ENCODE measurements at regions not wholly inside any gene's neighbourhood (a gene's known extent, or its start where the extent isn't known, plus 50 kb on each side); places are given as distances from the start of the nearest gene placed in this dataset.

DNA sequence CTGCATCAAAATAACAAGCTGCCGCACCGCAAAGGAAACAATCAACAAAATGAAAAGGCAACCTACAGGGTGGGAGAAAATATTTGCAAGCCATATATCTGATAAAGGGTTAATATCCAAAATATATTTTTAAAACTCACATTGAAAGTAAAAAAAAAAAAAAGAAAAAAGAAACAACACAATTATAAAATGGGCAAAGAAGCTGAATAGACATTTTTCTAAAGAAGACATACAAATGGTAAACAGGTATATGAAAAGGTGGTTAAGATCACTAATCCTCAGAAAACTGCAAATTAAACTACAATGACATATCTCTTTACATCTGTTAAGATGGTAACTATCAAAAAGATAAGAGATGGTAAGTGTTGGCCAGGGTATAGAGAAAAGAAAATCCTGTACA is 105.4 kb upstream of the LY86 start:
- no peak for TF ChIP-seq GABPA (IDR thresholded peaks at IDR 0.05; ENCODE audit: low read depth)
- TF ChIP-seq POLR2AphosphoS5 (IDR thresholded peaks at IDR 0.05; ENCODE audit: low read depth), result no peak
- no peak for TF ChIP-seq SPI1 (IDR thresholded peaks at IDR 0.05; ENCODE audit: borderline replicate concordance, low read depth)
- TF ChIP-seq, protein P1, sequence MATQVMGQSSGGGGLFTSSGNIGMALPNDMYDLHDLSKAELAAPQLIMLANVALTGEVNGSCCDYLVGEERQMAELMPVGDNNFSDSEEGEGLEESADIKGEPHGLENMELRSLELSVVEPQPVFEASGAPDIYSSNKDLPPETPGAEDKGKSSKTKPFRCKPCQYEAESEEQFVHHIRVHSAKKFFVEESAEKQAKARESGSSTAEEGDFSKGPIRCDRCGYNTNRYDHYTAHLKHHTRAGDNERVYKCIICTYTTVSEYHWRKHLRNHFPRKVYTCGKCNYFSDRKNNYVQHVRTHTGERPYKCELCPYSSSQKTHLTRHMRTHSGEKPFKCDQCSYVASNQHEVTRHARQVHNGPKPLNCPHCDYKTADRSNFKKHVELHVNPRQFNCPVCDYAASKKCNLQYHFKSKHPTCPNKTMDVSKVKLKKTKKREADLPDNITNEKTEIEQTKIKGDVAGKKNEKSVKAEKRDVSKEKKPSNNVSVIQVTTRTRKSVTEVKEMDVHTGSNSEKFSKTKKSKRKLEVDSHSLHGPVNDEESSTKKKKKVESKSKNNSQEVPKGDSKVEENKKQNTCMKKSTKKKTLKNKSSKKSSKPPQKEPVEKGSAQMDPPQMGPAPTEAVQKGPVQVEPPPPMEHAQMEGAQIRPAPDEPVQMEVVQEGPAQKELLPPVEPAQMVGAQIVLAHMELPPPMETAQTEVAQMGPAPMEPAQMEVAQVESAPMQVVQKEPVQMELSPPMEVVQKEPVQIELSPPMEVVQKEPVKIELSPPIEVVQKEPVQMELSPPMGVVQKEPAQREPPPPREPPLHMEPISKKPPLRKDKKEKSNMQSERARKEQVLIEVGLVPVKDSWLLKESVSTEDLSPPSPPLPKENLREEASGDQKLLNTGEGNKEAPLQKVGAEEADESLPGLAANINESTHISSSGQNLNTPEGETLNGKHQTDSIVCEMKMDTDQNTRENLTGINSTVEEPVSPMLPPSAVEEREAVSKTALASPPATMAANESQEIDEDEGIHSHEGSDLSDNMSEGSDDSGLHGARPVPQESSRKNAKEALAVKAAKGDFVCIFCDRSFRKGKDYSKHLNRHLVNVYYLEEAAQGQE (IDR thresholded peaks at IDR 0.05; ENCODE audit: insufficient replicate concordance, low read depth), result no peak
- TF ChIP-seq, protein P2, sequence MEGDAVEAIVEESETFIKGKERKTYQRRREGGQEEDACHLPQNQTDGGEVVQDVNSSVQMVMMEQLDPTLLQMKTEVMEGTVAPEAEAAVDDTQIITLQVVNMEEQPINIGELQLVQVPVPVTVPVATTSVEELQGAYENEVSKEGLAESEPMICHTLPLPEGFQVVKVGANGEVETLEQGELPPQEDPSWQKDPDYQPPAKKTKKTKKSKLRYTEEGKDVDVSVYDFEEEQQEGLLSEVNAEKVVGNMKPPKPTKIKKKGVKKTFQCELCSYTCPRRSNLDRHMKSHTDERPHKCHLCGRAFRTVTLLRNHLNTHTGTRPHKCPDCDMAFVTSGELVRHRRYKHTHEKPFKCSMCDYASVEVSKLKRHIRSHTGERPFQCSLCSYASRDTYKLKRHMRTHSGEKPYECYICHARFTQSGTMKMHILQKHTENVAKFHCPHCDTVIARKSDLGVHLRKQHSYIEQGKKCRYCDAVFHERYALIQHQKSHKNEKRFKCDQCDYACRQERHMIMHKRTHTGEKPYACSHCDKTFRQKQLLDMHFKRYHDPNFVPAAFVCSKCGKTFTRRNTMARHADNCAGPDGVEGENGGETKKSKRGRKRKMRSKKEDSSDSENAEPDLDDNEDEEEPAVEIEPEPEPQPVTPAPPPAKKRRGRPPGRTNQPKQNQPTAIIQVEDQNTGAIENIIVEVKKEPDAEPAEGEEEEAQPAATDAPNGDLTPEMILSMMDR (IDR thresholded peaks at IDR 0.05; ENCODE audit: insufficient read depth, low read length), result no peak
- no peak overlapping the region for H3K27ac ChIP-seq (replicated peaks)
- no peaks in the 10 kb centered on the region for H3K27me3 ChIP-seq (ENCODE audit: insufficient read depth, poor library complexity, severe bottlenecking)
- DNase-seq (ENCODE audit: low read depth in 1 of 2, low spot score in 1 of 2), result no peak
- H3K4me3 ChIP-seq (replicated peaks; ENCODE audit: insufficient read depth, low read length), result no peak overlapping the region

DNA sequence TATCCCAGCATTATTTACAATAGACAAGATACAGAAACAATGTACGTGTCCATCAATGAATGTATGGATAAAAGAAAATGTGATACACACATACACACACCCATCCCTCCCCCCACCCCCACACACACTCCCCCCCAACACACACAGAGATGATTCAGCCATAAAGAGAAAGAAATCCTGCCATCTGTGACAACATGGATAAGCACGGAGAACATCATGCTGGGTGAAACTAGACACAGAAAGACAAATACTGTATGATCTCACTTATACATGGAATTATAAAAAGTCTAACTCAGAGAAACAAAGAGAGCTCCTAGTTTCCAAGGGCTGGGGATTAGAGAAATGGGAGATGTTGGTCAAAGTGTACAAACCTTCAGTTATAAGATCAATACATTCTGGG is 104.8 kb upstream of the LY86 start:
- H3K27ac ChIP-seq (replicated peaks), result no peak overlapping the region
- DNase-seq (ENCODE audit: low read depth in 1 of 2, low spot score in 1 of 2), result no peak
- no peaks in the 10 kb centered on the region for H3K27me3 ChIP-seq (ENCODE audit: insufficient read depth, poor library complexity, severe bottlenecking)
- TF ChIP-seq, protein P2 (IDR thresholded peaks at IDR 0.05; ENCODE audit: insufficient read depth, low read length), result no peak
- no peak overlapping the region for H3K4me3 ChIP-seq (replicated peaks; ENCODE audit: insufficient read depth, low read length)

DNA sequence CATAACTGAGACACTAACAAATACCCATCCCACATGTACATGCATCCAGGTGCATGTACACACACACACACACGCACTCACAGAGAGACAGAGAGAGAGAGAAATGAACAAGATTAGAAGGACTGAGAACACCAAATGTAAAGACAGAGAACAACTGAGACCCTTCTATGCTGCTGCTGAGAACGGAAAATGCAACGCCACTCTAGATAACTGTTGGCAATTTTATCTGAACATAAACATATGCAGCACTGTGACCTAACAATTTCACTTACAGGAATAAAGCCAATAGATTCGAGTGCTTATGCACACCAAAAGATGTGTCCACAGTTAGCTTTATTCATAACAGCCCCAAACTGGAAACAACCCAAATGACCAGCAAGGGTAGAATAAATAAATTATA is 103.8 kb upstream of the LY86 start:
- H3K4me3 ChIP-seq (replicated peaks; ENCODE audit: insufficient read depth, low read length), result no peak overlapping the region
- TF ChIP-seq SPI1 (IDR thresholded peaks at IDR 0.05; ENCODE audit: borderline replicate concordance, low read depth) (no peak), GABPA (IDR thresholded peaks at IDR 0.05; ENCODE audit: low read depth) (no peak)
- TF ChIP-seq, protein P2 (IDR thresholded peaks at IDR 0.05; ENCODE audit: insufficient read depth, low read length), result no peak
- no peaks in the 10 kb centered on the region for H3K27me3 ChIP-seq (ENCODE audit: insufficient read depth, poor library complexity, severe bottlenecking)
- H3K27ac ChIP-seq (replicated peaks), result no peak overlapping the region
- DNase-seq (ENCODE audit: low read depth in 1 of 2, low spot score in 1 of 2), result no peak

DNA sequence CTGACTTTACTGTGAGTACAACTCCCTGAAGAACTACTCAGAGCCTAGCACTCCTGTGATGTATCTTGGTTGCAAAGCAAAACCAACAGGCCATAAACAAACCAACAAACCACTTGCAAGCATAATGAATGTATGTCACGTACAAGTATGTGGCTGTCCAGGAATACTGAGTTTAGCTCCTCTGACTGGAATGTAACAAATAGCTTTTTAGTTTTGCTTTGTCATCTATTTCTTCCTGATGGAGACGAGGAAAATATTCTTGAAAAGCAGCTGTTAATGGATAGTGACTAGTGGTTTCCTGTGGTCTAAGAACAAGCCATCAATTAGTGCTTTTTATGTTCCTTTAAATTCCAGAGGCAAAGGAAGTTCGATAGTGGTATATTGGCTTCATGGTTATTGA is 101.9 kb upstream of the LY86 start:
- TF ChIP-seq POLR2AphosphoS5 (IDR thresholded peaks at IDR 0.05; ENCODE audit: low read depth), result no peak
- TF ChIP-seq SPI1 (IDR thresholded peaks at IDR 0.05; ENCODE audit: borderline replicate concordance, low read depth), result no peak
- Histone ChIP-seq H3K27ac (replicated peaks) (no peak overlapping the region), H3K27me3 (ENCODE audit: insufficient read depth, poor library complexity, severe bottlenecking) (no peaks in the 10 kb centered on the region), H3K4me3 (replicated peaks; ENCODE audit: insufficient read depth, low read length) (no peak overlapping the region)
- no peak for DNase-seq (ENCODE audit: low read depth in 1 of 2, low spot score in 1 of 2)

DNA sequence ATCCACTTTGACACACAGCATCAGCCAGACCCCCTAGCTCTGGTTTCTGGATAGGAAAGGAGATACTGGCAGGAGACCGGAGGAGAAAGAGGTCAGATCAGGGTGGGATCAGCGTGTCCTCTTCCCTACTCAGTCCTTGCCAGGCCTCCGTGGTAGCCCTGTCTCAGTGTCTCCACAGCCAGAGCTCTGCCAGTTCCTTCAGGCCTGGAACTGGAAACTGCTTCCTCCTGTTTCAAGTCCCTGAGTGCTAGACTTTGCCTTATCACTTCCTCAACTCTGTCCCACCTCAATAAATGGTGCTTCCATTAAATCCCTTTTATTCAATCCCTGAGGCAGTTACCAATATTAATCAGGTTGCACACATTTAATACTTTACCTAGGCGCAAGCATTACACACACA is 96.8 kb upstream of the LY86 start:
- Histone ChIP-seq H3K4me3 (replicated peaks; ENCODE audit: insufficient read depth, low read length) (no peak overlapping the region), H3K27me3 (ENCODE audit: insufficient read depth, poor library complexity, severe bottlenecking) (no peaks in the 10 kb centered on the region), H3K27ac (replicated peaks) (no peak overlapping the region)
- DNase-seq (ENCODE audit: low read depth in 1 of 2, low spot score in 1 of 2), result no peak
- TF ChIP-seq GABPA (IDR thresholded peaks at IDR 0.05; ENCODE audit: low read depth) (no peak), POLR2AphosphoS5 (IDR thresholded peaks at IDR 0.05; ENCODE audit: low read depth) (no peak), SPI1 (IDR thresholded peaks at IDR 0.05; ENCODE audit: borderline replicate concordance, low read depth) (no peak)
- TF ChIP-seq, protein P1 (IDR thresholded peaks at IDR 0.05; ENCODE audit: insufficient replicate concordance, low read depth), result no peak
- TF ChIP-seq, protein P2 (IDR thresholded peaks at IDR 0.05; ENCODE audit: insufficient read depth, low read length), result no peak

Measured in HL-60 (cell line).